ENCODE measurements at regions not wholly inside any gene's neighbourhood (a gene's known extent, or its start where the extent isn't known, plus 50 kb on each side); places are given as distances from the start of the nearest gene placed in this dataset.

DNA sequence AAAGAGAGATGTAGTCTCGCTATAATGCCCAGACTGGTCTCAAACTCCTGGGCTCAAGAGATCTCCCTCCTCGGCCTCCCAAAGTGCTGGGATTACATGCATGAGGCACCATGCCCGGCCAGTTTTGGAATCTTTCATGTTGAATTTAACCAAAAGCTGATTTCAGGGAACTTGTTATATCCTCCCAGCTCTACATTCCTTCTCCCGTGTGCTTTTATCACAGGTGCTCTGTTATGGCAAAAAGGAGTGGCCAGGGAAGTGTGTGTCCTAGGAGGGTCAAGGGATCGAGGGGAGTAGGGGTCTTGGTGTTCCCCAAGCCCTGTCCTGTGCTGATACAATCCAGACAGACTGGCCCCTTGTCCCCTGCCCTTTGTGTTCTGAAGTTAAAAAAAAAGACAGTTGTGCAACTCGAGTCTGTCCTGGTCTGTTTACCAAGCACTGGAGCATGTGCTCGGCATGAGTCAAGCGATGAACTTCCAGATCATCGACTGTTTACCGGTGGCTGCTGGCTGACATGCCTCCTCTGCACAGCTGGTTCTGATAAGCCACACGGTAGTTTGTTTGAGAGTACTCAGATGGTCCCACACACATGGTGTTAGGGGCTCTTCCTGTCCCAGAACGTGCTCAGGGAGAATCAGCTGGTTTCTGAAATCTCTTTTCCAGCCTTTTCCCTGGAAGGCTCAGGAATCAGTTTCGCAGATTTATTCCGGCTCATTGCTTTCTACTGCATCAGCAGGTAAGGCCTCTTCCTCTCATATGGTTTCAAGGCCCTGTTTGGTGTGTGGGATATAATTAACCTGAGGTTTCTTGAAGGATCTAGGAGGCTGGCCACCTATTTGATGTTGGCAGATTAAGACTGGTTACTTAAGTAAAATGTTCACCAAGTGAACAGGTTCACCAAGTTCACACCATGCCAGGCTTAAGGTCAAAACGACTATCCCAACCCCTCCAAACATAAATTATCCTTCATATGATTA lies 52.6 kb upstream of the NAA20 start:
- peaks cover 4% of the 10 kb centered on the region for H3K27me3 Mint-ChIP-seq (ENCODE audit: insufficient read depth, low read depth, poor library complexity)
- H3K4me2 ChIP-seq: no peak overlapping the region

More for the DNA sequence above, 52.6 kb upstream of the NAA20 start:
- no peaks in the 10 kb centered on the region for H3K27me3 ChIP-seq (ENCODE audit: insufficient read depth)
- Mint-ChIP-seq H3K9me3 (no peaks in the 10 kb centered on the region), H3K4me3 (no peak overlapping the region), H3K4me1 (peaks cover 17% of the 10 kb centered on the region), H3K27ac (0 out of 2 replicates have a peak overlapping the region, but pooled peaks have one; percentile 13), H3K36me3 (ENCODE audit: low read depth) (no peaks in the 10 kb centered on the region)
- H3K4me3 ChIP-seq: no peak overlapping the region
- DNase-seq (ENCODE audit: low spot score): no peak
- no peaks in the 10 kb centered on the region for H3K9me2 ChIP-seq (ENCODE audit: insufficient read depth)
- H3F3A ChIP-seq (replicated peaks; ENCODE audit: low read depth): no peaks in the 10 kb centered on the region
- no peaks in the 10 kb centered on the region for H3K36me3 ChIP-seq (ENCODE audit: insufficient read depth)
- no peaks in the 10 kb centered on the region for H4K20me1 ChIP-seq (replicated peaks; ENCODE audit: insufficient read depth)
- peak overlapping the region; percentile 4; the same call in 1 of the 2 replicates for H2AFZ ChIP-seq
- no peak overlapping the region for H3K27ac ChIP-seq (ENCODE audit: low read depth)
- TF ChIP-seq, protein P1, sequence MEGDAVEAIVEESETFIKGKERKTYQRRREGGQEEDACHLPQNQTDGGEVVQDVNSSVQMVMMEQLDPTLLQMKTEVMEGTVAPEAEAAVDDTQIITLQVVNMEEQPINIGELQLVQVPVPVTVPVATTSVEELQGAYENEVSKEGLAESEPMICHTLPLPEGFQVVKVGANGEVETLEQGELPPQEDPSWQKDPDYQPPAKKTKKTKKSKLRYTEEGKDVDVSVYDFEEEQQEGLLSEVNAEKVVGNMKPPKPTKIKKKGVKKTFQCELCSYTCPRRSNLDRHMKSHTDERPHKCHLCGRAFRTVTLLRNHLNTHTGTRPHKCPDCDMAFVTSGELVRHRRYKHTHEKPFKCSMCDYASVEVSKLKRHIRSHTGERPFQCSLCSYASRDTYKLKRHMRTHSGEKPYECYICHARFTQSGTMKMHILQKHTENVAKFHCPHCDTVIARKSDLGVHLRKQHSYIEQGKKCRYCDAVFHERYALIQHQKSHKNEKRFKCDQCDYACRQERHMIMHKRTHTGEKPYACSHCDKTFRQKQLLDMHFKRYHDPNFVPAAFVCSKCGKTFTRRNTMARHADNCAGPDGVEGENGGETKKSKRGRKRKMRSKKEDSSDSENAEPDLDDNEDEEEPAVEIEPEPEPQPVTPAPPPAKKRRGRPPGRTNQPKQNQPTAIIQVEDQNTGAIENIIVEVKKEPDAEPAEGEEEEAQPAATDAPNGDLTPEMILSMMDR (conservative IDR thresholded peaks at IDR 0.05; ENCODE audit: low read depth in 2 of 2): no peak
- TF ChIP-seq EZH2 (IDR thresholded peaks at IDR 0.05; ENCODE audit: low read depth, unreplicated experiment) (no peak), STAT1 (IDR thresholded peaks at IDR 0.05; ENCODE audit: unreplicated experiment) (no peak), CREB1 (CRISPR knock-in tag; IDR thresholded peaks at IDR 0.05; ENCODE audit: low read depth) (no peak), ZNF114 (CRISPR knock-in tag; IDR thresholded peaks at IDR 0.05) (no peak), JUNB (IDR thresholded peaks at IDR 0.05; ENCODE audit: unreplicated experiment) (no peak)
- TF ChIP-seq, protein P2, sequence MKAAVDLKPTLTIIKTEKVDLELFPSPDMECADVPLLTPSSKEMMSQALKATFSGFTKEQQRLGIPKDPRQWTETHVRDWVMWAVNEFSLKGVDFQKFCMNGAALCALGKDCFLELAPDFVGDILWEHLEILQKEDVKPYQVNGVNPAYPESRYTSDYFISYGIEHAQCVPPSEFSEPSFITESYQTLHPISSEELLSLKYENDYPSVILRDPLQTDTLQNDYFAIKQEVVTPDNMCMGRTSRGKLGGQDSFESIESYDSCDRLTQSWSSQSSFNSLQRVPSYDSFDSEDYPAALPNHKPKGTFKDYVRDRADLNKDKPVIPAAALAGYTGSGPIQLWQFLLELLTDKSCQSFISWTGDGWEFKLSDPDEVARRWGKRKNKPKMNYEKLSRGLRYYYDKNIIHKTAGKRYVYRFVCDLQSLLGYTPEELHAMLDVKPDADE (IDR thresholded peaks at IDR 0.05): no peak
- TF ChIP-seq, protein P3, sequence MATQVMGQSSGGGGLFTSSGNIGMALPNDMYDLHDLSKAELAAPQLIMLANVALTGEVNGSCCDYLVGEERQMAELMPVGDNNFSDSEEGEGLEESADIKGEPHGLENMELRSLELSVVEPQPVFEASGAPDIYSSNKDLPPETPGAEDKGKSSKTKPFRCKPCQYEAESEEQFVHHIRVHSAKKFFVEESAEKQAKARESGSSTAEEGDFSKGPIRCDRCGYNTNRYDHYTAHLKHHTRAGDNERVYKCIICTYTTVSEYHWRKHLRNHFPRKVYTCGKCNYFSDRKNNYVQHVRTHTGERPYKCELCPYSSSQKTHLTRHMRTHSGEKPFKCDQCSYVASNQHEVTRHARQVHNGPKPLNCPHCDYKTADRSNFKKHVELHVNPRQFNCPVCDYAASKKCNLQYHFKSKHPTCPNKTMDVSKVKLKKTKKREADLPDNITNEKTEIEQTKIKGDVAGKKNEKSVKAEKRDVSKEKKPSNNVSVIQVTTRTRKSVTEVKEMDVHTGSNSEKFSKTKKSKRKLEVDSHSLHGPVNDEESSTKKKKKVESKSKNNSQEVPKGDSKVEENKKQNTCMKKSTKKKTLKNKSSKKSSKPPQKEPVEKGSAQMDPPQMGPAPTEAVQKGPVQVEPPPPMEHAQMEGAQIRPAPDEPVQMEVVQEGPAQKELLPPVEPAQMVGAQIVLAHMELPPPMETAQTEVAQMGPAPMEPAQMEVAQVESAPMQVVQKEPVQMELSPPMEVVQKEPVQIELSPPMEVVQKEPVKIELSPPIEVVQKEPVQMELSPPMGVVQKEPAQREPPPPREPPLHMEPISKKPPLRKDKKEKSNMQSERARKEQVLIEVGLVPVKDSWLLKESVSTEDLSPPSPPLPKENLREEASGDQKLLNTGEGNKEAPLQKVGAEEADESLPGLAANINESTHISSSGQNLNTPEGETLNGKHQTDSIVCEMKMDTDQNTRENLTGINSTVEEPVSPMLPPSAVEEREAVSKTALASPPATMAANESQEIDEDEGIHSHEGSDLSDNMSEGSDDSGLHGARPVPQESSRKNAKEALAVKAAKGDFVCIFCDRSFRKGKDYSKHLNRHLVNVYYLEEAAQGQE (IDR thresholded peaks at IDR 0.05; ENCODE audit: unreplicated experiment): no peak
- ATAC-seq: no peak
- no peaks in the 10 kb centered on the region for H3K79me2 ChIP-seq (replicated peaks; ENCODE audit: insufficient read depth)
- peaks cover 24% of the 10 kb centered on the region for H3K4me1 ChIP-seq (ENCODE audit: insufficient read depth)

Measured in GM23338 (cell line).